ENCODE measurements at regions not wholly inside any gene's neighbourhood (a gene's known extent, or its start where the extent isn't known, plus 50 kb on each side); places are given as distances from the start of the nearest gene placed in this dataset.

DNA sequence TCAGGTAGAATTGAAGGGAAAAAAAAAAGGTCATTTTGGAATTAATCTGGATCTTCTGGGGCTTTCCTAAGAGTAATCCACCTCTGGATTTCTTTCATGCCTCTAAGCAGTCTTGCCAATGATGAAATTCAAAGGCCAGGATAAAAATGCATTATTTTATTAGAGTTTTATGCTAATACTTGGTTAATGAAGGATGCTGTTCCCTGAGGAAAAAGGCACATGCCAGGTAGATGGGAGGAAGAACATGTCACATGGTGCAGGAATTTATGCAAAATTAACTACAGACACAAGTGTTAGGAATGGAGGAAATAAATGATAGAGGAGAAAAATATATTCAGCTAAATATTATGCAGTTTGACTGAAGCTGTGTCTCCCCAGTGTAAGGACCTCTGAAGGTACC, 792.0 kb downstream of the ETS1 start:
- TF ChIP-seq, protein P1, sequence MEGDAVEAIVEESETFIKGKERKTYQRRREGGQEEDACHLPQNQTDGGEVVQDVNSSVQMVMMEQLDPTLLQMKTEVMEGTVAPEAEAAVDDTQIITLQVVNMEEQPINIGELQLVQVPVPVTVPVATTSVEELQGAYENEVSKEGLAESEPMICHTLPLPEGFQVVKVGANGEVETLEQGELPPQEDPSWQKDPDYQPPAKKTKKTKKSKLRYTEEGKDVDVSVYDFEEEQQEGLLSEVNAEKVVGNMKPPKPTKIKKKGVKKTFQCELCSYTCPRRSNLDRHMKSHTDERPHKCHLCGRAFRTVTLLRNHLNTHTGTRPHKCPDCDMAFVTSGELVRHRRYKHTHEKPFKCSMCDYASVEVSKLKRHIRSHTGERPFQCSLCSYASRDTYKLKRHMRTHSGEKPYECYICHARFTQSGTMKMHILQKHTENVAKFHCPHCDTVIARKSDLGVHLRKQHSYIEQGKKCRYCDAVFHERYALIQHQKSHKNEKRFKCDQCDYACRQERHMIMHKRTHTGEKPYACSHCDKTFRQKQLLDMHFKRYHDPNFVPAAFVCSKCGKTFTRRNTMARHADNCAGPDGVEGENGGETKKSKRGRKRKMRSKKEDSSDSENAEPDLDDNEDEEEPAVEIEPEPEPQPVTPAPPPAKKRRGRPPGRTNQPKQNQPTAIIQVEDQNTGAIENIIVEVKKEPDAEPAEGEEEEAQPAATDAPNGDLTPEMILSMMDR (IDR thresholded peaks at IDR 0.05), result no peak
- no peak for TF ChIP-seq POLR2AphosphoS5 (IDR thresholded peaks at IDR 0.05)
- TF ChIP-seq POLR2A (IDR thresholded peaks at IDR 0.05), result no peak

Measured in prostate gland (tissue), 2 donors.